ENCODE measurements at regions not wholly inside any gene's neighbourhood (a gene's known extent, or its start where the extent isn't known, plus 50 kb on each side); places are given as distances from the start of the nearest gene placed in this dataset.

GRCh38 chr10:6342096-6342685, 139.5 kb downstream of the PFKFB3 start:
- DNase-seq (ENCODE audit: low spot score): no peak

- no peak for DNase-seq (ENCODE audit: low spot score)
These were observed 140.7 kb downstream of the PFKFB3 start for GRCh38 chr10:6343305-6344010.

DNA sequence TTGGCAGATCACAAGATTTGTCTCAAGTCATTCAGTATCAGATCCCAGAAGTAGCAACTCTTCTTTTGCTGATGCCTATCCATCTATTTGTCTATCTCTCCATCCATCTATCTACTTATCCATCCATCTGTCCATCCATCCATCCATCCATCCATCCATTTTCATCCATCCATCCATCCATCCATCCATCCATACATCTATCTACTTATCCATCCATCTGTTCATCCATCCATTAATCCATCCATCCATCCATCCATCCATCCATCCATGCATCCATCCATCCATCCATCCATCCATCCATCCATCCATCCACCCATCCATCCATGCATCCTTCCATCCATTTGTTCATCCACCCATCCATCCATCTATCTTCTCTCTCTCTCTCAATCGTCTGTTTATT, 142.7 kb downstream of the PFKFB3 start:
- DNase-seq (ENCODE audit: low spot score): no peak

- DNase-seq (ENCODE audit: low spot score): no peak
These were observed 143.9 kb downstream of the PFKFB3 start for GRCh38 chr10:6346631-6347030.

DNA sequence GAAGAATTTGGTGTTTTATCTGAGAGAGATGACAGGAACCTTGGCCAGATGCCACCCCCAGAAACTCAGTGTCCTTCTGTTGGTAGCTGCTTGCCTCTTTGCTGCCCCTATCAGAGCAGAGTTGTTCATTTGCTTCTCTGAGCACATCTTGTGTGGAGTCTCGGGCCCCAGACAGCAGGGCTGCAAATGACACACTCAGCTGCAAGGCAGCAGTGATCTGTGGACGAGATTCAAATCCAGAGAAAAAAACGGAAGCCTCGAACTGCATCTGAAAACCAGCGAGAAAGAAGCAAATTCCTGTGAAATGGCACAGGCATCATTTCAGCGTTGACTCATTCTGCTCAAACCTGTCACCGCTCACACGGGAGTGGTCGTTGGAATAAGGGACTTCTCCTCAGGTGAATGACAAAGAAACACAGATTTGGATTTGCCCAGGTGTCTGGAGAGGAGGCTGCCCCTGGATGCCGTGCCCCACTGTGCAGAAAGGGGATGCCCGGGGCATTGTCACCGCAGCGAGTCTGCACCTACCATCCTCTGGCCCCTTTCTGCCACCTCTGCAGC, 144.7 kb downstream of the PFKFB3 start:
- peak; percentile 67 for DNase-seq (ENCODE audit: low spot score)

DNA sequence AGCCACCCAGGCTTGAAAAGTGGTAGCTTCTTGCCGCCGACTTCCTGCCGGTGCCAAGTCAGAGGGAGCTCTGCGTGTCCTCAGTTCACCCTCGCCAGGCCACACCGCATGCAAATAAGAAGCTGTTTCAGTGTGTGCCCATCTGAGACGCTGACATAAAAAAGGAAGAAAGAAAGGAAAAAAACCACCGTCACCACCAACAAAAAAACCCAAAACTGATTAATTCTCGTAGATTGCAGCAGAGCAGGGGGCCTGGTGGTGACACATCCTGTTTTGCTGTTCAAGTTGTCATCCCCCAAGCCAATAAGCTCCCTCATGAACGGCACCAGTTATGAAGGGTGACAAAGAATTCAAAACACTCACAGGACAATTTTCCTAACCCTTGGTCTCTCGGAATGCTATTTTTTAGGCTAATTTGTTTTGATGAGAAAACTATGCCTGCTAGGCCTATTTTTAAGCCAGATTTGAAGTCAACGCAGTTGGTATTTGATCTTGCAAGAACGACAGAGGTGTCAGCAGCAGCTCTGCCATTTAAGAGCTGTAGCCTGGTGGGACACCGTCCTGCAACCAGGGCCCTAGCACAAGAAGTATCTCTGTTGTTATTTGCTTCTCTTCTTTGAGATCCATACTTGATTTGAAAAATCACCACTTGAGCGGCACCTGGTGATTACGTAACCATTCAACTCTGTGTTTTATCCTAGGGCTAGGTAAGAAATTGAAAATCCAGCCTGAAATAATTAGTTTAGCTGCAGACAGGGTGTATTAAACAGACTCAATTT, 145.6 kb downstream of the PFKFB3 start:
- DNase-seq (ENCODE audit: low spot score): peak; percentile 90

GRCh38 chr10:6349846-6350535, 147.3 kb downstream of the PFKFB3 start:
- no peak for DNase-seq (ENCODE audit: low spot score)

- DNase-seq (ENCODE audit: low spot score): no peak
These were observed 147.9 kb downstream of the PFKFB3 start for GRCh38 chr10:6350609-6351008.

- DNase-seq (ENCODE audit: low spot score): no peak
These were observed 148.8 kb downstream of the PFKFB3 start for GRCh38 chr10:6351495-6351894.

DNA sequence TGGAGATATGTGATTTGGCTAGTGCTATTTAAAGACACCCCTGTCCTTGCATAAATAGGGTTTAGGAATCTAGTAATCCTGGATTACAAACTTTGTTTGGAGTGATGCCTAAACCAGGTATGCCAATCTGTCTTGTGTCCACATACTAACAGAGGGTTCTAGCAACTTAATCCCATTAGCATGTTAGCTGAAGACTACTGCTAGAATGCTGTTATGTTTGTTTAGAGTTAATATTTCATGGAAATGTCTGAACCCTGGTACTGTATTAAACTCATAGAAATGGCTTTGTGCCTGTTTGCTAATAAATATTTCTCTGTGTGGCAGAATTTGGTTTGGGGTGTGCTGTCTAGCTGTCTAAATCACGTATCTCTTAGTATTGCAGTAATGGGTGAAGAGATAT, 150.8 kb downstream of the PFKFB3 start:
- no peak for DNase-seq (ENCODE audit: low spot score)

DNA sequence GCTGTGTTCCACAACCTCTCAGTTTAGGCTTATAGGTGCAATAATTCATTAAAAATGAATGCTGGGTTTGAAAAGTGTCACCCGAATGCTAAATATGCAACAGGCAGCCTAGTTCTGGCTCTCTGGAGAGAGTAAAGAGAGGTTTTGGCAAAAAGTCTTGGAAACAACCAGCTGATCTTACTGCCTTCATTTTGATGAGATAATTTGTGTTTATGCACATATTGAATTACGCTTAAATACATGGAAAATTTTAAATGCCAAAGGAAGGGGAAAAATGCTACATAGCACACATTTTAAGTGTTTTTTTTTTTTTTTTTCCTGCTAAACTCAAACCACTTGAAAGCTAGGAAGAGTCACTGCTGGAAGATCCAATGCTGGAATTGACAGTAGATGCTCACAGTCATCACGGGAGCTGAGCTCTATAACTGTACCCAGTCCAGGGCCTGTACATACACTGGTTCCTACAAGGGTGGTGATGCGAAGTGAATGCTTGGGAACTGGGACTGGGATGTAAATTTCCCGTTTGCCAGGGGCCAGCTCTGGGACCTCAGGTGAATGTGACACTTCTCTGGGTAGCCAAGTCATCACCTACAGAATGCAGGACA, 151.5 kb downstream of the PFKFB3 start:
- DNase-seq (ENCODE audit: low spot score): no peak

- no peak for DNase-seq (ENCODE audit: low spot score)
These were observed 153.6 kb downstream of the PFKFB3 start for GRCh38 chr10:6356280-6356793.

DNA sequence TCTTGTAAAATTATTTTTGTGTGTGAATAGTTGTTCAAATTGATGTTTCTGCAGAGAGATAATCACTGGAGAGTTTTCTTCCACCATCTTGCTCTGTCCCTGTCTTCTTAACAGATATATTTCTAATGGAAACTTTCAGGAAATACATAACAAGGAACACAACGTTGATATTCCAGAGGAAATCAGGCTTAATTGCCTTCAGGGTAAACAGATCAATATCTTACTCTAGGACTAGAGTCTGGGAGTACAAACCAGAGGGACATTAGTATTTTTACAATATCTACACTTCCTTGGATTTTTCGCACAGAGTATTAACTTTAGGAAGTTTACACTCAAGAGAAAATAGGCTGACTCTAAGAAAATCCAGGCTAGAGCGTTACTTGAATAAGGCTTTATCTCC, 159.1 kb downstream of the PFKFB3 start:
- DNase-seq (ENCODE audit: low spot score): no peak

DNA sequence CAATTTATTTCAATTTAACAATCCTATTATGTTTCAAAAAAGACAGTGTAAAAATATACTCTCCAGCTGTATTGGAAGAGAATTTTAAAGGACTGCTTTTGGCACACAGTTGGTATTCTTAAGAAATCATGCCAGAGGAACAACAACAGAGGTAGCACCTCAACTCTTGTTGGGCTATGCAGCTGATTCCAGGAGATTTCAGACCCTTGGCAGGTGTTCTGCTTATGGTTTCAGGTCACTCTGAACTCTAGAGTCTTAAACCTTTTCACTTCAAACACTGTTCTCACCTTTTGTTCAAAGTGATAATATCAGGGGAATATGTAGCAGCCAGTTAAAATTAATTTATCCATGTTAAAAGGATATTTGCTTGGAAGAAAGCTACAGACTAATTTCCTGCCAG, 160.1 kb downstream of the PFKFB3 start:
- DNase-seq (ENCODE audit: low spot score): no peak

- no peak for DNase-seq (ENCODE audit: low spot score)
These were observed 160.8 kb downstream of the PFKFB3 start for GRCh38 chr10:6363511-6363910.

GRCh38 chr10:6364283-6364682, 161.6 kb downstream of the PFKFB3 start:
- DNase-seq (ENCODE audit: low spot score): no peak

DNA sequence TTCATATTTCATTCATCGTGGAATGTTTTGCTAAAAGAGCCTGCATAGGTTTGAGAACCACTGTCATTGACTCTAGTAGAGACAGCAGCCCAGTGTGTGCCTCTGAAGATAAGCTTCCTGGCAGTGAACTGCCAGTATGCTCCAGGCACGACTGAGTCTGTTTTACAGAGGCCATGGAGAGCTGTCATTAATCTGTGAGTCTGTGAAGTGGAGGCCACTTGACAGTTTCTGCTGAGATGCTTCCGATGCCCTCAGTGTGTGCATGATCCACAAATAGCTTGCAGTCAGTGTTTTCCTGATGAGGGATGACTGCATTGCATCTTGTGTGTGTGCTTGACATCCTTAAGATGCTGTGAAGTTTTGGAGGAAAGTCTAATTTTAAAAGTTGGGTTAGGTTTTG, 162.2 kb downstream of the PFKFB3 start:
- DNase-seq (ENCODE audit: low spot score): no peak

DNA sequence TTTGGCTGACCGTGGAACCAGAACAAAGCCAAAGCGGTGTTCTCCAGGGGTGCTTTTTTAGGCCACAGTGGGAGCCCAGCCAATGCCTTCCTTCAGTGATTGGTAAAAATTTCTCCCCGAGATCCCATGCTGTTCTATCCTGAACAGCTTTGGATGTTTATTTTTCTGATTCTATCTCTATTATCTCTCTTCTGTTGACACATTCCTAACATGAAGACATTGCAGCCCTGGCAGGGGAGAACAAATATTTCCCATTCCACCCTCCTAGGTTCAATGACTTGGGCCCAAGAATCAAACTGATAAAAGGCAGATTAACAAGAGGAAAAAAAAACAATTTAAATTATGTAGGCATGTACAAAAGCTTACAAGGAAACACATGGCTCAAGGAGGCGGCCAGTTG, 162.7 kb downstream of the PFKFB3 start:
- DNase-seq (ENCODE audit: low spot score): no peak

Data from Ammon's horn (tissue), 1 donor.